H1 (cell line): ENCODE measurements at regions not wholly inside any gene's neighbourhood (a gene's known extent, or its start where the extent isn't known, plus 50 kb on each side); places are given as distances from the start of the nearest gene placed in this dataset.

Experiments
- CBX8 ChIP-seq: fragments of 300-800, 300-1000 bp; sonication (generic); IDR thresholded peaks from 2 replicates; pipeline ENCODE4 v1.7.1; 2016; ENCODE audit warnings: low read depth, low read length, borderline replicate concordance
- CTCF ChIP-seq, 3 experiments: IDR thresholded peaks; 1 replicate in 2 of 3; 2 replicates in 1 of 3; pipeline versions ENCODE4 v1.5.1 to v1.6.1; 2011; ENCODE audit warnings: low read length in 3 of 3, mild to moderate bottlenecking in 3 of 3, inconsistent platforms in 2 of 3, low read depth in 1 of 3, moderate library complexity in 1 of 3; ENCODE audit not compliant: insufficient read depth in 1 of 3; ENCODE audit errors: control extremely low read depth in 1 of 3
- FOSL1 ChIP-seq: IDR thresholded peaks from 2 replicates; pipeline ENCODE4 v1.6.1; 2011; ENCODE audit warnings: mild to moderate bottlenecking, low read depth, low read length, moderate library complexity; ENCODE audit not compliant: insufficient read depth
- JUND ChIP-seq: IDR thresholded peaks from 2 replicates; pipeline ENCODE4 v1.6.1; 2011; ENCODE audit warnings: mild to moderate bottlenecking, improper control_type of control experiment, low read length
- KDM1A ChIP-seq: fragments of 200-600, 300-600 bp; sonication (generic); IDR thresholded peaks from 2 replicates; pipeline ENCODE4 v1.7.1; 2016; ENCODE audit warnings: mild to moderate bottlenecking, low read length, borderline replicate concordance
- MAX ChIP-seq: IDR thresholded peaks from 2 replicates; pipeline ENCODE4 v1.6.1; 2012; ENCODE audit warnings: inconsistent platforms
- NRF1 ChIP-seq: IDR thresholded peaks from 2 replicates; pipeline ENCODE4 v1.6.1; 2011; ENCODE audit warnings: mild to moderate bottlenecking, low read depth, low read length, improper control_type of control experiment
- POLR2AphosphoS5 ChIP-seq: IDR thresholded peaks from 2 replicates; pipeline ENCODE4 v1.6.1; 2011; ENCODE audit warnings: low read depth, low read length
- RAD21 ChIP-seq, 2 experiments: IDR thresholded peaks in 1 of 2; conservative IDR thresholded peaks in 1 of 2; 2 replicates each; pipeline ENCODE4 v1.6.1; 2011; ENCODE audit warnings: low read depth in 2 of 2, low read length in 2 of 2, improper control_type of control experiment in 1 of 2, inconsistent platforms in 1 of 2, mild to moderate bottlenecking in 1 of 2, moderate library complexity in 1 of 2
- TEAD4 ChIP-seq: IDR thresholded peaks from 2 replicates; pipeline ENCODE4 v1.6.1; 2012; ENCODE audit warnings: low read depth, low read length, inconsistent platforms, mixed read lengths
- ZNF274 ChIP-seq: IDR thresholded peaks from 2 replicates; pipeline ENCODE4 v1.7.0; 2012; ENCODE audit warnings: low read length, borderline replicate concordance; ENCODE audit errors: extremely low read depth

- TF ChIP-seq TEAD4, result no peak
- TF ChIP-seq CTCF (IDR thresholded peaks at IDR 0.05; ENCODE audit: control extremely low read depth in 1 of 3, insufficient read depth in 1 of 3, low read depth in 1 of 3, low read length in 3 of 3), result no peak
- no peak for TF ChIP-seq RAD21 (IDR thresholded peaks at IDR 0.05 in 1 of 2, conservative IDR thresholded peaks at IDR 0.05 in 1 of 2; ENCODE audit: low read depth in 2 of 2, low read length in 2 of 2)
- TF ChIP-seq KDM1A, result no peak
- TF ChIP-seq ZNF274, result no peak
- TF ChIP-seq MAX, result no peak
- TF ChIP-seq FOSL1, result no peak
- TF ChIP-seq POLR2AphosphoS5, result no peak
- no peak for TF ChIP-seq NRF1
- TF ChIP-seq CBX8, result no peak
- no peak for TF ChIP-seq JUND
Observed at GRCh38 chr2:180257247-180257646, 250.2 kb upstream of the CWC22 start.
